Ishikawa (cell line): ENCODE measurements at regions not wholly inside any gene's neighbourhood (a gene's known extent, or its start where the extent isn't known, plus 50 kb on each side); places are given as distances from the start of the nearest gene placed in this dataset.

Experiments used
- CEBPB ChIP-seq: IDR thresholded peaks from 2 replicates; pipeline ENCODE4 v1.6.1; 2012
- CREB1 ChIP-seq: IDR thresholded peaks from 2 replicates; pipeline ENCODE4 v1.6.1; 2012; ENCODE audit warnings: low read depth
- EGR1 ChIP-seq: IDR thresholded peaks from 2 replicates; pipeline ENCODE4 v1.6.1; 2012
- EP300 ChIP-seq: IDR thresholded peaks from 2 replicates; pipeline ENCODE4 v1.6.1; 2012; ENCODE audit warnings: borderline replicate concordance
- FOXM1 ChIP-seq: IDR thresholded peaks from 2 replicates; pipeline ENCODE4 v1.6.1; 2012; ENCODE audit warnings: low read depth, borderline replicate concordance
- NFIC ChIP-seq: IDR thresholded peaks from 2 replicates; pipeline ENCODE4 v1.6.1; 2012
- RAD21 ChIP-seq: IDR thresholded peaks from 2 replicates; pipeline ENCODE4 v1.6.1; 2012; ENCODE audit warnings: low read depth
- TAF1 ChIP-seq: IDR thresholded peaks from 2 replicates; pipeline ENCODE4 v1.6.1; 2012; ENCODE audit warnings: low read depth, mild to moderate bottlenecking
- TCF12 ChIP-seq: IDR thresholded peaks from 2 replicates; pipeline ENCODE4 v1.6.1; 2012; ENCODE audit warnings: low read depth
- TEAD4 ChIP-seq: IDR thresholded peaks from 2 replicates; pipeline ENCODE4 v1.6.1; 2012
- YY1 ChIP-seq: IDR thresholded peaks from 2 replicates; pipeline ENCODE4 v1.6.1; 2012; ENCODE audit warnings: low read depth
- ZBTB7A ChIP-seq: IDR thresholded peaks from 2 replicates; pipeline ENCODE4 v1.6.1; 2012; ENCODE audit warnings: low read depth
- TF ChIP-seq, protein P1 (sequence below): IDR thresholded peaks from 2 replicates; pipeline ENCODE4 v1.6.1; 2012
- TF ChIP-seq, protein P2 (sequence below): IDR thresholded peaks from 2 replicates; pipeline ENCODE4 v1.6.1; 2012
- TF ChIP-seq, protein P3 (sequence below): IDR thresholded peaks from 2 replicates; pipeline ENCODE4 v1.6.1; 2012; ENCODE audit warnings: low read depth, mild to moderate bottlenecking

DNA sequence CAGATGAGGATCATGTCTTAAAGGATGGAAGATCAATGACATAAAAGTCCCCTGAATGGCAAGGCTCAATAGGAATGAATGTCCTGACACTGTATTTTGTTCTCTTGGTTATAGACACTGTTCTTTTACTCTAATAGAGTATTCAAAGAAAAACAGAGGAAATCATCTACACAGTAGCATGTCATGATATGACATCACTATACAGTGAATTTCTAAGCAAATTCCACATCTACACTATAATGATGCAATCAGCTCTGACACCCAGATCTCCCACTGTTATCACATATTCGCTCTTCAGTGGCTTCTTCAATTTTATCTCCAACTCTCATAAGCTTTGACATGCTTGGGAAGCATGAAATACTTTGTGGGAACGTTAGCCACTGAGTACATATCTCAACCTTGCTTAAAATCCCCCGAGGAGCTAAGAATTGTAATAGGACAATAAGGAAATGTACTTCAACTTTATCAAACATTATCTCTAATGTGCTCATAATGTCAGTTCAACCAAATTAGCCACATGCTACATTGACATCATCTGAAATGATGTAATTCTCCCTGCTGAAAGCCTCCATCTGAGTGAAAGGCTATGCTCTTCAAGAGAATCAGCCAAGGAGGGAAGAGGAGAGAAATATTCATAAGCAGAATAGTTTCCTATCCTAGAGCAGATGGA is 139.6 kb upstream of the PTCHD1 start:
- TF ChIP-seq TEAD4 (no peak), TAF1 (no peak), CREB1 (no peak), FOXM1 (no peak), TCF12 (no peak), YY1 (no peak), CEBPB (no peak)
- TF ChIP-seq, protein P1, sequence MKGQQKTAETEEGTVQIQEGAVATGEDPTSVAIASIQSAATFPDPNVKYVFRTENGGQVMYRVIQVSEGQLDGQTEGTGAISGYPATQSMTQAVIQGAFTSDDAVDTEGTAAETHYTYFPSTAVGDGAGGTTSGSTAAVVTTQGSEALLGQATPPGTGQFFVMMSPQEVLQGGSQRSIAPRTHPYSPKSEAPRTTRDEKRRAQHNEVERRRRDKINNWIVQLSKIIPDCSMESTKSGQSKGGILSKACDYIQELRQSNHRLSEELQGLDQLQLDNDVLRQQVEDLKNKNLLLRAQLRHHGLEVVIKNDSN: no peak
- TF ChIP-seq, protein P2, sequence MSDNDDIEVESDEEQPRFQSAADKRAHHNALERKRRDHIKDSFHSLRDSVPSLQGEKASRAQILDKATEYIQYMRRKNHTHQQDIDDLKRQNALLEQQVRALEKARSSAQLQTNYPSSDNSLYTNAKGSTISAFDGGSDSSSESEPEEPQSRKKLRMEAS: no peak

DNA sequence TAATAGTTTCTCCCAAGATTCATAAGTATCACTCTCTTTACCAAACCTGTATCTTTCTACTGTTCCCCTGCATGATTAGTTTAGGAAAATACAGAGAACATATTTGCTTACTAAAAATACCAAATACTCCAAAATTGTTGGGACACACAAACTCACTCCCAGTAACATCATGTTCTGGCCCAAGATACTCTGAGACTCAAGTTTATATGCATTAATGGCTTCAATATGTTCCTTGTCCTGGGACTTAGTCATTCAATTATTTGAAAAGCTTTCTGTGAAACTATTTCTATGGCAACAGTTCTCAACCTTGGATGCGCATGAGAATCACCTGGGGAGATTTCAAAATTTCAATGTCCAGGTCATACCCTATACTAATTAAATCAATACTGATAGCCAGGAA is 138.9 kb upstream of the PTCHD1 start:
- no peak for TF ChIP-seq YY1
- no peak for TF ChIP-seq CEBPB
- TF ChIP-seq EGR1: no peak
- TF ChIP-seq CREB1: no peak
- TF ChIP-seq RAD21: no peak
- TF ChIP-seq TCF12: no peak
- TF ChIP-seq, protein P1: no peak
- TF ChIP-seq, protein P3, sequence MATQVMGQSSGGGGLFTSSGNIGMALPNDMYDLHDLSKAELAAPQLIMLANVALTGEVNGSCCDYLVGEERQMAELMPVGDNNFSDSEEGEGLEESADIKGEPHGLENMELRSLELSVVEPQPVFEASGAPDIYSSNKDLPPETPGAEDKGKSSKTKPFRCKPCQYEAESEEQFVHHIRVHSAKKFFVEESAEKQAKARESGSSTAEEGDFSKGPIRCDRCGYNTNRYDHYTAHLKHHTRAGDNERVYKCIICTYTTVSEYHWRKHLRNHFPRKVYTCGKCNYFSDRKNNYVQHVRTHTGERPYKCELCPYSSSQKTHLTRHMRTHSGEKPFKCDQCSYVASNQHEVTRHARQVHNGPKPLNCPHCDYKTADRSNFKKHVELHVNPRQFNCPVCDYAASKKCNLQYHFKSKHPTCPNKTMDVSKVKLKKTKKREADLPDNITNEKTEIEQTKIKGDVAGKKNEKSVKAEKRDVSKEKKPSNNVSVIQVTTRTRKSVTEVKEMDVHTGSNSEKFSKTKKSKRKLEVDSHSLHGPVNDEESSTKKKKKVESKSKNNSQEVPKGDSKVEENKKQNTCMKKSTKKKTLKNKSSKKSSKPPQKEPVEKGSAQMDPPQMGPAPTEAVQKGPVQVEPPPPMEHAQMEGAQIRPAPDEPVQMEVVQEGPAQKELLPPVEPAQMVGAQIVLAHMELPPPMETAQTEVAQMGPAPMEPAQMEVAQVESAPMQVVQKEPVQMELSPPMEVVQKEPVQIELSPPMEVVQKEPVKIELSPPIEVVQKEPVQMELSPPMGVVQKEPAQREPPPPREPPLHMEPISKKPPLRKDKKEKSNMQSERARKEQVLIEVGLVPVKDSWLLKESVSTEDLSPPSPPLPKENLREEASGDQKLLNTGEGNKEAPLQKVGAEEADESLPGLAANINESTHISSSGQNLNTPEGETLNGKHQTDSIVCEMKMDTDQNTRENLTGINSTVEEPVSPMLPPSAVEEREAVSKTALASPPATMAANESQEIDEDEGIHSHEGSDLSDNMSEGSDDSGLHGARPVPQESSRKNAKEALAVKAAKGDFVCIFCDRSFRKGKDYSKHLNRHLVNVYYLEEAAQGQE: no peak
- no peak for TF ChIP-seq EP300
- TF ChIP-seq FOXM1: no peak
- TF ChIP-seq, protein P2: no peak

DNA sequence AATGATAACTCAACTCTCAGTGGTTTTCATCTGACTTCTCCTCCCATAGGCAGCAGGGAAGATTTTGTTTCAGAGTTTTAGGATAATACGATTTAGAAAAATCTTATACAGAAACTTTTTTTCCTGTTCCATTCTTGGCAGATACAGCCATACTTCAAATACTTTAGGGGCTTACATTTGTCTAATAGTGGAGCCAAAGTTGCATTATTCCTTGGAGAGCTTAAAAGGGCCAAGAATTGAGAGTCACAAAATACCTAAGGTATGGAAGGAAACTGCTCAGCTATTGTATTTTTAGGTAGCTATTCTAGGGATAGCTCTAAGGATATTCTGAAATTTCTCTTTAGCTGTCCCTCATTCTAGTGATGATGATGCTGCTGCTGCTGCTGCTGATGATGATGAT is 132.9 kb upstream of the PTCHD1 start:
- TF ChIP-seq CEBPB (no peak), RAD21 (no peak), NFIC (no peak), EP300 (no peak), EGR1 (no peak), FOXM1 (no peak), YY1 (no peak), CREB1 (no peak), TEAD4 (no peak), TCF12 (no peak)
- TF ChIP-seq, protein P3: no peak
- TF ChIP-seq, protein P1: no peak

DNA sequence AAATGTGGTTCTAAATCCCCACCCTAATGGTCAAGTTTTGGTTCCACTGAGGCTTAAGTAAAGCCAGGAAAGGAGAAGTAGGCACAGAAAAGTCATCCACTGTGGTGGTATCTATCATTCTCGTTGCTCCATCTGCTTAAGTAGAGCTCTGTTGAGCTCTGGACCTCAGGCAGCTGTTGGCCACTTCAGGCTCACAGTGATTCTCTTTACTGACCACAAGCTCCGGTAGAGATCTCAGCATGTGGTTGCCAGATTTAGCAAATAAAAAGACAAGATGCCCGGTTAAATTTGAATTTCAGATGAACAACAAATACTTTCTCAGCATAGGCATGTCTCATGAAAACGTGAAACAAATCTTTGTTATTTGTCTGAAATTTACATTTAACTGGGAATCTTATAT is 132.3 kb upstream of the PTCHD1 start:
- no peak for TF ChIP-seq NFIC

DNA sequence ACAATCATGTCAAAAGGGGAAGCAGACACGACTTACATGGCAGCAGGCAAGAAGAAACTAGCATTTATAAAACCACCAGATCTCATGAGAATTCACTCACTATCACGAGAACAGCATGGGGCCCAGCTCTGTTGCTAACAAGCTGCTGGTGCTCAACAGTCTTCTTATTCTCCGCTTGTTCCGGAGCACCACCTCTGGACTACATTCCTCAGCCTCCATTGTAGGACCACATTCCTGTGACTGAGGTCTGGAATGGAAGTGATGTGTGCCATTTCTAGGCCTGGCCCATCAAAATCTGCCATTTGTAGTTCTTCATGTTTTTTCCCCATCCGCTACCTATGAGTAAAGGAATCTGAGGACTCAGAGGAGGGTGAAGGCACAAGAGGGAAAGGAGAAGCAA is 111.5 kb upstream of the PTCHD1 start:
- TF ChIP-seq TCF12: no peak
- no peak for TF ChIP-seq CEBPB
- TF ChIP-seq, protein P2: no peak
- no peak for TF ChIP-seq TAF1
- no peak for TF ChIP-seq EGR1
- no peak for TF ChIP-seq FOXM1
- TF ChIP-seq NFIC: no peak
- TF ChIP-seq ZBTB7A: no peak
- TF ChIP-seq, protein P3: no peak
- no peak for TF ChIP-seq CREB1
- TF ChIP-seq, protein P1: no peak
- TF ChIP-seq TEAD4: no peak
- TF ChIP-seq EP300: no peak
- TF ChIP-seq YY1: no peak
- TF ChIP-seq RAD21: no peak
